ENCODE measurements at regions not wholly inside any gene's neighbourhood (a gene's known extent, or its start where the extent isn't known, plus 50 kb on each side); places are given as distances from the start of the nearest gene placed in this dataset.
"Not testable (repeated sequence)": the region's sequence is repeated elsewhere in the genome, so short reads cannot be mapped to it uniquely, and the experiment has no call there.

DNA sequence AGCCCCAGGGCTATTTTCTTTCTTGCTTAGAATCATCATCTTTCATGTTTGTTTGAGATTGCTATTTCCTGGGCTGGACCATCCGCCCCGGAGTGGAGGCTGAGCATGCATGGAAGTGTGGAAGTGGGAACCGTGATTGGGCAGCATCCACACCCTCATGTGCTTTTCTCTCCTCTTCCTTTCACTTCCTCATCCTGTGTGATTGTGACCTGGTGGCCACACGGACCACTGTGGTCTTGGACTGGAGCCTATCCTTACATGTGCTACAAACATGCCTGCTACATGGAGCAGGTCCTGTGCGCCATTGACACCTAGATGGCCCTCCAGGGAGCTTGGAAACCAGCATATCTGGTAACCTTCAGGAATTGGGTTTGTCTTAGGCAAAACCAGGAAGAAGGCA is 175.9 kb upstream of the LCORL start:
- no peak for FAIRE-seq

GRCh38 chr4:18194278-18194677 is 172.7 kb upstream of the LCORL start:
- FAIRE-seq, result no peak

- FAIRE-seq, result no peak
Measured at GRCh38 chr4:18192901-18193300, 171.3 kb upstream of the LCORL start.

DNA sequence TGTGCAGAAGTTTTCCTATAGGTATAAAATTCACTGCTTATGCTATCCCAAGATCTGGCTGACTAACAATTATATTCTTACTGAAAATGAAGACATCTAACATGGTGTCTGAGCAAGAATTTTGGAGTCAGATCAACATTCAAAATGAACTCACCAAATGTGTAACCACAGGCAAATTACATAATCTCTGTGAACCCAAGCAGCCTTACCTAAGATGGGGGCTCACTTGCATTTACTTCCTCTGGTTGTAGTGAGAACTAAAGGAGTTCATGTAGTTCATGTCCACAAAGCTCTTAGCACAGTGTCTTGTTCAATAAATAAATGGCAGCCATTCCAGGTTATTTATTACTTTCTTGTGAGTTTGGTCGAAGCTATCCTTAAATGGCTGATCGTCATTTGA is 163.9 kb upstream of the LCORL start:
- no peak for FAIRE-seq

DNA sequence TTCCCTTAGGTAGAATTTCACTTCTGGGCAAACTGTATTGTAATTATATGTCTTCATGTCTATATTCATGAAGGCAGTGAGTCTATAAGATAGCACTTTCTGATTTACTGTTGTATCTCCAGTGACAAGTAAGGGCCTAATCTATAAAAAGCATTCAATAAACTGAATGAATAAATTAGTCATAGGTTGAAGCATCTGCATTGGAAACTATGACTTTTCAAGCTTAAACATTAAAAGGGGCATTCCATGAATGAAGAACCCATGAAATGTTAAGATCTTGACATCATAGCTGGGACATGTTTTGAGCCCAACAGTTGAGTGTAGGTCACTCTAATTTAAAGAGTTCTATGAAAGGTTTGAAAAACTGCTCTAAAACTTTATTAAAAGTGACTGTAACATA is 159.3 kb upstream of the LCORL start:
- no peak for FAIRE-seq

- FAIRE-seq, result no peak
Measured at GRCh38 chr4:18180122-18180521, 158.6 kb upstream of the LCORL start.

- no peak for FAIRE-seq
Measured at GRCh38 chr4:18171896-18172295, 150.3 kb upstream of the LCORL start.

GRCh38 chr4:18167831-18168230 is 146.3 kb upstream of the LCORL start:
- FAIRE-seq, result no peak

GRCh38 chr4:18166925-18167324 is 145.4 kb upstream of the LCORL start:
- no peak for FAIRE-seq

DNA sequence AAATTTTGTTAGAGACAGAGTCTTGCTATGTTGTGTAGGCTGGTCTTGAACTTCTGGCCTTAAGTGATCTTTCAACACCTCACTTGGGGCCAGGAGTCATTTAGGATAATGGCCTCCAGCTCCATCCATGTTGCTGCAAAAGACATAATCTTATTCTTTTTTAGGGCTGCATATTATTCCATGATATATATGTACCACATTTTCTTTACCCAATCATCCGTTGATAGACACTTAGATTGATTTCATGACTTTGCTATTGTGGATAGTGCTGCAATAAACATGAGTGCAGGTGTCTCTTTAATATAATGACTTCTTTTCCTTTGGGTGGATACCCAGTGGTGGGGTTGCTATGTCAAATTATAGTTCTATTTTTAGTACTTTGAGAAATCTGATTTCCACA is 140.9 kb upstream of the LCORL start:
- no peak for FAIRE-seq

DNA sequence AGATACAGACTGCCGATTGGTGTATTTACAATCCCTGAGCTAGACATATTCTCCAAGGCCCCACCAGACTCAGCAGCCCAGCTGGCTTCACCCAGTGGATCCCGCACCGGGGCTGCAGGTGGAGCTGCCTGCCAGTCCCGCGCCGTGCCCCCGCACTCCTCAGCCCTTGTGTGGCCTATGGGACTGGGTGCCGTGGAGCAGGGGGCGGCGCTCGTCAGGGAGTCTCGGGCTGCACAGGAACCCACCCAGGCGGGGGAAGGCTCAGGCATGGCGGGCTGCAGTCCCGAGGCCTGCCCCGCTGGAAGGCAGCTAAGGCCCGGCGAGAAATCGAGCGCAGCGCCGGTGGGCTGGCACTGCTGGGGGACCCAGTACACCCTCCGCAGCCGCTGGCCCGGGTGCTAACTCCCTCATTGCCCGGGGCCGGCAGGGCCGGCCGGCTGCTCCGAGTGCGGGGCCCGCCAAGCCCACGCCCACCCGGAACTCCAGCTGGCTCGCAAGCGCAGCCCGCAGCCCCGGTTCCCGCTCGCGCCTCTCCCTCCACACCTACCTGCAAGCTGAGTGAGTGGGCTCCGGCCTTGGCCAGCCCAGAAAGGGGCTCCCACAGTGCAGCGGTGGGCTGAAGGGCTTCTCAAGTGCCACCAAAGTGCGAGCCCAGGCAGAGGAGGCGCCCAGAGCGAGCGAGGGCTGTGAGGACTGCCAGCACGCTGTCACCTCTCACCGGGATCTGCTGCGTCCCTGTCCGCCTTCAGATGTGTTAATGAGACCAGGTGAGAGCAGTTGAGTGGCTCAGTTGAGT is 137.8 kb upstream of the LCORL start:
- not testable (repeated sequence) for FAIRE-seq

DNA sequence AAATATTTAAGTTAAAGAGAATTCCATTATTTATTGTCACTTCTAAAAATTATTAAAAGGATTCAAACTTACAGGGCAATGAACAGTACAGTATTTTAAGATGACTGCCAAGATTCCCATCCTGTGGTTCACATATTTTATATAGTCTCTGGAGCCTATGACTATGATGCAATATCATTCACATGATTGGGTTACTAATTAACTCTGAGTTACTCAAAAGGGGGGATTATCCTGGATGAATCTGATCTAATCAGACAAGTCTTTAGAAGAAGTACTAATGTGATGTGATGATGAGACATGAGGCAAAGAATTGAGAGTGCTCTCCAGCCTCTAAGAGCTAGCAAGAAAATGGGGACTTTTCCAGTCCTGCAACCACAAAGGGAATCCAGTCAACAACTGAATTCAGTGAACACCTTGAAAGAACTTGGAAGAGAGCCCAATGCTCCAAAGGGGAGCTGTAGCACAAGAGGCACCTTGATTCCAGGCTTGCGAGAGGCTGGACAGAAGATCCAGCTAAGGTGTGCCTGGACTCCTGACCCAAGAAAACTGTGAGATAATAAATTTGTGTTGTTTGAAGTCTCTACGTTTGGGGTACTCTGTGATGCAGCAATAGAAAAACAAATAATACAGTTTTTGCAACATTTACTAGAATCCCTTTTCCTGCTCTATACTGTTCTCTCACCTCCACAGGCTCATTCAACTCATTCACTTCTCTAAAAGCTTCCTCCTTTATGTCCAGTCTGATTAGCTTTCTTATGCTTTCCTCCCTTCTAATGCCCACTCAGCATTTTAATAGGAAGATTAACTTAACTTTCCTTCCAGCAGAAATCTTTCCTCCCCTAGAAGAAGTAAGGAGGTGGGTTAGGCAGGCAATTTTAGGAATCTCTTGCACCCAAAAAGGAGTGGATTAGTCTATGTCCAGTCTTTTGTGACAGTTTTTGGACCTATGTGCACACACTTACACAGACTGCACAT is 133.8 kb upstream of the LCORL start:
- FAIRE-seq, result no peak

- FAIRE-seq, result no peak
Measured at GRCh38 chr4:18138076-18138665, 116.6 kb upstream of the LCORL start.

- no peak for FAIRE-seq
Measured at GRCh38 chr4:18134111-18134510, 112.6 kb upstream of the LCORL start.

DNA sequence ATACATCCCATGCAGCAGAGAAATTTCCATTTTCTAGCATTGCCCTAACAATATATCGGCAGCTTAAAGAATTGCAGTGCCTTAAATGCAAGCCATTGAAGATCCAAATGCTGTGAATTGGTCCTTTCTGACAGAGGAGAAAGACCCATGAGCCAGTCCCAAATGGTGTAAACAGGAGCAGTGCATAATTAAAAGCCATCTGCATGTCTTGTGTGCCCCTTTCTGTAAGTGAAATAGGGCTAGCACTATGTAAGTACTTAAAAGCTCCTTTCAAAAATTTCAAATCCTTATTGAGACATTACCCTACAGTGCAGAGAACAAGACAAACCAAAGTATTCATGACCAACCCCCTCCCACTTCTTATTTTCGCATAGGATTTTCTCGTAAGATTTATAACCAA is 108.7 kb upstream of the LCORL start:
- no peak for FAIRE-seq

GRCh38 chr4:18128241-18128640 is 106.7 kb upstream of the LCORL start:
- FAIRE-seq, result no peak

- no peak for FAIRE-seq
Measured at GRCh38 chr4:18127030-18127429, 105.5 kb upstream of the LCORL start.

GRCh38 chr4:18113710-18114331 is 92.3 kb upstream of the LCORL start:
- FAIRE-seq, result no peak

- no peak for FAIRE-seq
Measured at GRCh38 chr4:18111081-18111480, 89.5 kb upstream of the LCORL start.

GRCh38 chr4:18110099-18110498 is 88.5 kb upstream of the LCORL start:
- FAIRE-seq, result no peak

GRCh38 chr4:18109676-18110075 is 88.1 kb upstream of the LCORL start:
- no peak for FAIRE-seq

GRCh38 chr4:18107848-18108528 is 86.4 kb upstream of the LCORL start:
- not testable (repeated sequence) for FAIRE-seq

Data from colon (tissue), 2 donors.